ENCODE measurements at regions not wholly inside any gene's neighbourhood (a gene's known extent, or its start where the extent isn't known, plus 50 kb on each side); places are given as distances from the start of the nearest gene placed in this dataset.

GRCh38 chr6:154932515-154933027 is 62.5 kb upstream of the TIAM2 start:
- intact Hi-C loops (cut with micrococcal nuclease) (no loop called here), in situ Hi-C loops (cut with MboI) (loop anchor here (5.0 kb wide), 1 partner anchor 240 kb away; no protein-coding TSS in a partner anchor)
- DNase-seq (ENCODE audit: extremely low read depth in 1 of 4, low spot score in 3 of 4) (peak in 1 of 4 experiments; percentile 23), FAIRE-seq (peak; percentile 89), ATAC-seq (peak; percentile 32; the same call in 2 of the 3 replicates)
- Histone ChIP-seq H3K9me1 (ENCODE audit: control insufficient read depth, insufficient read depth, low read length) (no peaks in the 10 kb centered on the region), H3K27me3 (ENCODE audit: control insufficient read depth in 2 of 2, insufficient read depth in 2 of 2, low read length in 2 of 2) (no peaks in the 10 kb centered on the region), H3K79me2 (ENCODE audit: control insufficient read depth, insufficient read depth, low read length) (no peaks in the 10 kb centered on the region), H3K36me3 (ENCODE audit: control insufficient read depth, insufficient read depth, low read length) (no peaks in the 10 kb centered on the region), H3K27ac (ENCODE audit: extremely low read depth, low read depth, low read length) (no peak overlapping the region), H4K20me1 (replicated peaks; ENCODE audit: control insufficient read depth, insufficient read depth, low read length) (0 out of 2 replicates have a peak, but pooled peaks cover 5% of the 10 kb centered on the region), H3K4me3 (no peak overlapping the region), H3K4me1 (replicated peaks in 1 of 2; ENCODE audit: control insufficient read depth in 2 of 2, insufficient read depth in 2 of 2, low read length in 2 of 2) (peaks cover 0 to 15% of the 10 kb centered on the region in 2 experiments; a peak in 3 of 5 replicates), H3K9ac (ENCODE audit: insufficient read depth in 1 of 2, low read depth in 2 of 2, low read length in 2 of 2) (no peak overlapping the region), H2AFZ (ENCODE audit: low read depth, low read length) (no peak overlapping the region), H3K4me2 (ENCODE audit: insufficient read depth, low read length) (no peak overlapping the region), H3K9me3 (replicated peaks; ENCODE audit: control insufficient read depth, insufficient read depth, low read depth, low read length) (no peaks in the 10 kb centered on the region)
- ChIA-PET POLR2A (interaction anchor here (1.0 kb wide), 1 partner anchor 10 kb away, joined by 3 read pairs; no protein-coding TSS in a partner anchor), CTCF (ENCODE audit: low intra/inter-chr PET ratio) (no interaction called here)
- TF ChIP-seq FOSL1 (tag; conservative IDR thresholded peaks at IDR 0.05) (peak; percentile 74), ARID1B (IDR thresholded peaks at IDR 0.05) (0 out of 2 replicates have a peak, but pooled peaks have one; percentile 13), CBX8 (IDR thresholded peaks at IDR 0.05; ENCODE audit: borderline replicate concordance, extremely low read depth, low read depth, low read length, poor library complexity, severe bottlenecking) (no peak), NFXL1 (CRISPR knock-in tag; IDR thresholded peaks at IDR 0.05) (no peak), JUN (IDR thresholded peaks at IDR 0.05; ENCODE audit: borderline replicate concordance, low read depth, low read length) (peak; percentile 74; the same call in 1 of the 2 replicates), JUN (CRISPR knock-in tag; IDR thresholded peaks at IDR 0.05; ENCODE audit: borderline replicate concordance) (no peak), PTTG1 (tag; IDR thresholded peaks at IDR 0.05; ENCODE audit: low read depth) (no peak), ZNF133 (CRISPR knock-in tag; IDR thresholded peaks at IDR 0.05) (no peak), JUND (IDR thresholded peaks at IDR 0.05; ENCODE audit: borderline replicate concordance, low read depth, low read length) (peak; percentile 73; the same call in 1 of the 2 replicates), JUND (tag; IDR thresholded peaks at IDR 0.05; ENCODE audit: borderline replicate concordance, low read depth, low read length) (peak; percentile 65; the same call in 1 of the 3 replicates), RAD21 (CRISPR knock-in tag; conservative IDR thresholded peaks at IDR 0.05 in 1 of 2, IDR thresholded peaks at IDR 0.05 in 1 of 2) (no peak), ETV5 (CRISPR knock-in tag; IDR thresholded peaks at IDR 0.05; ENCODE audit: low read depth) (no peak)
- TF ChIP-seq, protein P1, sequence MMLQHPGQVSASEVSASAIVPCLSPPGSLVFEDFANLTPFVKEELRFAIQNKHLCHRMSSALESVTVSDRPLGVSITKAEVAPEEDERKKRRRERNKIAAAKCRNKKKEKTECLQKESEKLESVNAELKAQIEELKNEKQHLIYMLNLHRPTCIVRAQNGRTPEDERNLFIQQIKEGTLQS (IDR thresholded peaks at IDR 0.05), result peak; percentile 75
- TF ChIP-seq, protein P1 (CRISPR knock-in tag; conservative IDR thresholded peaks at IDR 0.05), result no peak
- no TSS peak for BruUV-seq (replicated peaks)
- WGBS (ENCODE audit: insufficient coverage, low coverage, missing lambda C conversion rate), result 19% methylated on average over 6 of the region's 6 CpGs

Measured in K562 (cell line).